Cerebellar cortex (tissue), 1 donor: ENCODE measurements at regions not wholly inside any gene's neighbourhood (a gene's known extent, or its start where the extent isn't known, plus 50 kb on each side); places are given as distances from the start of the nearest gene placed in this dataset.
"Not testable (repeated sequence)": the region's sequence is repeated elsewhere in the genome, so short reads cannot be mapped to it uniquely, and the experiment has no call there.

ENCODE experiments used
- DNase-seq: peaks from one replicate; pipeline ENCODE4 v3.0.0-alpha.2; 2015; ENCODE audit warnings: low spot score

DNA sequence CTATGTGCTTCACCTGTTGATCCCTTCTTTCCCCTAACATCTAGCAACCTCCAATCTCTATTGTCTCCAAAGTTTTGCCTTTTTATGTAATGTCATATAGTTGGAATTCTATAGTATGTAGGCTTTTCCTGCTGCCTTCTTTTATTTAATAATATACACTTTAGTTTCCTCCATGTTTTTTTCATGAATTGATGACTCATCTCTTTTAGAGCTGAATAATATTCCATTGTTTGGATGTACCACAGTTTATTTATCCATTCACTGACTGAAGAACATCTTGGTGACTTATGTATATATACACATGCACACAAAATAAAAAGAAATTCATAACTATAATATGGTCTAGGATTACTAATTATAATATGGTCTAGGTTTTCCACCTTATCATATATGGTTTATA, 1314.2 kb downstream of the OTOL1 start:
- DNase-seq = no peak

DNA sequence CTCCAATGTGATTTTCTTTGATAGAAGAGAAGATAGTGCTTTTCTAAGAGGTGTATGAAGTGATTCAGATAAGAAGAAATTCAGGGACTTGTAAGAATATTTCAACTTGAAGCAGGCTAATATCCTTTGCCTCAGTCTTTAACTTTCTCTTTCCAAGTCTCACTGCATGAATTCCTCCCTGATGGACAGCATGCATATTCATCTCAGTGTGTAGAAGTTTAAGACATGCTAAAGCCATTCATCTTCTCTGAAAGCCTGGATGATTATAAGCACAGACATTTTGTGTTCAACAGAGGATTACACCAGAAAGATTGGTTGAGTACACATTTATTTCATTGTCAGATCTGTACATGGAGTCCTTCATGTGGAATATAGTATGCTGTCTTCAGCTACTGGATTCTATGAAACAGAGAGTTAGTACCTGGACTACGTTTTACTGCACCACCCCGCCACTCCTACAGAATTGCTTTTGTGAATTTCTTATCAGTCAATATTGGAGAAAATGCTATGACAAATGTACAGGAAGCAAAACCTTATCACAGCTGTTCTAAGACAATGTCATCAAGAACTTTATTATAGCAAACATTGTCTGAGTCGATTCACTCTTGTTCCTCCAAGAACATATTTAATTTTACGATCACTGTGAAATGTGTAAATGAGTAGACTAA, 1346.1 kb downstream of the OTOL1 start:
- no peak for DNase-seq

DNA sequence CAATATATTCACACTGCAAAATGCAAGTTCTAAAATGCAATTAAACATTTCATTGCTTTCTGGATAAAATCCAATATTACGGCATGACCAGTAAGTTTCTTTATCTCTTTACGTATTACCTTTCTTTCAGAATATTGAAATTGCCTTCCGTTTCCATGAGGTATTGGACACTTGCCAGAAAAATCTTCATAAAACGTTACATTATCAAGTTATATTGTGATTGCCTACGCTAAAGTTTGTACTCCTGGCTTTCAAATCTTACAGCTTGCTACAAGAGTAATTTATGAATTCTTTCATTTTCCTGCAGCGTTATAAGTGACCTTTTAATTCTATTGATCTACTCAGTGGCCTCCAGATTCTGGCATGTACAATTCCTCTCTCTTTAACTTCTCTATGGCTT, 1349.3 kb downstream of the OTOL1 start:
- DNase-seq = no peak

DNA sequence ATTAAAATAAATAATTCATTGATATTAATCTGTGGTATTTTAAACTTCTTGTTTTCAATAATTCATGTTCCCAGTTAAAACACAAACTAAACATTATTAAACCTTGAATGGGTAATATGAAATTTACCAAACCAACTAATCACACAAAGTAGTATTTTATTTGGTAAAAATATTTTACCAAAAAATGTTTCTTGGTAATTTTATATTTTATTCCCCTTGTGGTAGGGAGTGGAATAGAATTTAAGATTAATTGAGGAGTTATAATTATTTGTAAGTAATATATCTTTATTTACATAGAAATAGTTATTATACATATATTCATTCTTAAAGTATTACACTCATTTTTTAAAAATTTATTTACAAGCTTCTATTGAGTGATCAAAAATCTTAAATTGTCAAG, 1350.9 kb downstream of the OTOL1 start:
- no peak for DNase-seq

DNA sequence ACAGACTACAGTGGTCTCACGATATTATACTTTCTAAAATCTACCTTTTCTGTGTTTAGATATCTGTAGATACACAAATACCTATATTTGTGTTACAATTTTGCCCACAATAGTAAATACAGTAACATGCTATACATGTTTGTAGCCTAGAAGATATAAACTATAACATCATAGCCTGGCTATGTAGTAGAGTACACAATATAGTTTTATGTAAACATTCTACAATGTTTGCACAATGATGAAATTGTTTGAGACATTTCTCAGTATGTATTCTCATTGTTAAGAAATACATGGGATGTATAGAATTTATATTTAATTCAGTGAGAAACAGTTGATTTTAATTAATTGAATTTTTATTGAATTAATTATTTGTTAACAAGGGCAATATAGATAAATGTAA, 1367.0 kb downstream of the OTOL1 start:
- DNase-seq = no peak

DNA sequence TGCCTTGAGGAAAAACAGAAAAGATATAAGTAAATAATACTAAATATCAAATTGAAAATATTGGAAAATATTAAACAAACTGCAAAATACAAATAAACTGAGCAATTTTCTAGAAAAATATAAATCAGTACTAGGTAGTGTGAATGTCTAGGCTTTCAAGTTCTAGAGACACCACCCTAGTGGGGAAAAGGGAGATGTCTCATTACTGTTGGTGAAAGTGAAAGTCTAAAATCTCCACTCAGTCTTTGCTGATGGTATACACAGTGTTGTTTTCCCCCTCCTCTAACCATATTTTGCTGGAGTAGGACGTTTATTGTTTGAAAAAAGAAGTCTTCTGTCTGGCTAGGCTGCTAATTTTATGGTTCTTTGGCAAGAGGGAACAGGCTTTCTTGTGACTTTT, 1368.9 kb downstream of the OTOL1 start:
- no peak for DNase-seq

DNA sequence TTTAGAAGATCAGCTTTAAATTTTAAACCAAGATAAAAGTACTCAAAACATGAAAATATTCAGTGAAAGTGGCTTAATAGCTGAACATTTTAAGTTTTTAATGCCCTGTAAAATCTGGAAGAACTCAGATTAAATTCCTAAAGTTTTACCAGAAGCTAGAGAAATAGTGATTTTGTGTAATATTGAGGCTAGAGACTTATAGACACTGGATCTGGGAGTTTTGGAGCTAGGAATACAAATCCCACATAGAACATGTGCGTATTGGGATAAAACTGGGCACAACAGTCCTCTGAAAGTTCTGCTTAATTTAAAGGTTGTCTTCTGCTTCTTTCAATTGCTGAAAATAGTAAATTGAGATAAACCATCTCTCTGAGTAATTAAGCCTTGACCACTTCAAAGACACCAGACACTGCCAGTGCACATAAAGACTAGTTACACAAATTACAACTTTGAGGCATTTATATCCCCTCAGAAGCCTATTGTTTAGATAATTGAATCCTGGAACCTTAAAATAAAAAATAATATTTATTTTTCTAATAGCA, 1382.5 kb downstream of the OTOL1 start:
- DNase-seq = no peak

DNA sequence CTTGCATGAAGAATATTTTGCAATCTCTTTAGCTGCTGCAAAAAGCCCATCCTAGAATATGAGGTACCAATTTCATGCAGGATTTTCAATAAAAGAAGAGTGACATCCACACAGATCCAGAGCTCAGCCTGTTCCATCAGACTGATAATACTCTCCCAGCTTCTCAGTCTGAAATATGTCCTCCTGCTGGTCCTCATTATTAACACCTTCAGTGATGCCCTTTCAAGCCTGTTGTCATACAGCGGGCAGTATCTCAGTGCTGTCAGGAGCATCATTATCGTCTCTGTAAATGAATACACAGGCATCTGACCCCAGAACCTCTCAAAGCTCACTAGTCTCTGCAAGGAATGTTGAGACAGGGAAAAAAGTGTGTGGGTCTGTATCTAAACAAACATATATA, 1387.8 kb downstream of the OTOL1 start:
- DNase-seq = no peak

DNA sequence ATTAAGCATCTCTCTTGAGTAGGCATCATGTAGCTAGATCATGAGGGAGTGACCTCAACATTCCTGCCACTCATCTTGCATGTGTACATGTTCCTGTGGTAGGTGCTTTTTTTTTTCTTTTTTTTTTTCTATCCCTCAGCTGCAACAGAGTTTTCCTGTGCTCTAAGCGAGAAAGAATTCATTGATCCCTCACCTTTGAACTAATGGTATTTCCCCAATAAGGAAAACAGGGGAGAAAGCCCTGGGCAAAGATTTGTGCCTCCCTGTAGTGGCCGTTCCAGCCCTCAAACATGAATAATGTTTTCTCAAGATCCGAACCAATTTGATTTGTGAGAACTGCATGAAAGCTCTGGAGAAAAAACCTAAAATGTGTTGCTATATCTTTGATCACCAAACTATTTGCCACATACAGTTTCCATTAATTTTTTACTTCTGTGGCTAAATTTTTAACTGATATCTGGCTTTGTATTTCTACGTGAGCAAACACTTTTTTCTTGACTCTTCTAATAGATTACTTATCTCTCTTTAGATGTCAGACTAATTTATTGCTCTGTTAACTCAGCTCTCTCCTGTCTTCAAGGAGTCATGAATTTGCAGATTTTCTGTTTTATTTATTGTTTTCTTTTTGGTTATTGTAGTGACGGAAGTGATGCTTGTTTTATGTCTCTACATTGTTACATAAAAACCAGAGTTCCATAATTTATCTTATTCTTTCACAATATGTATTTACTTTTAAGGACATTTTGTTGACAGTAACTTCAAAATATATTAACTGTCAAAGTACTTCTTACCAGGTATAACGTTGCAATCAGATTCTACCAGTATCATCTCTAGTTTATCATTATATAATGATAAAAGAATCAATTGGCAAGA, 1396.5 kb downstream of the OTOL1 start:
- no peak for DNase-seq

DNA sequence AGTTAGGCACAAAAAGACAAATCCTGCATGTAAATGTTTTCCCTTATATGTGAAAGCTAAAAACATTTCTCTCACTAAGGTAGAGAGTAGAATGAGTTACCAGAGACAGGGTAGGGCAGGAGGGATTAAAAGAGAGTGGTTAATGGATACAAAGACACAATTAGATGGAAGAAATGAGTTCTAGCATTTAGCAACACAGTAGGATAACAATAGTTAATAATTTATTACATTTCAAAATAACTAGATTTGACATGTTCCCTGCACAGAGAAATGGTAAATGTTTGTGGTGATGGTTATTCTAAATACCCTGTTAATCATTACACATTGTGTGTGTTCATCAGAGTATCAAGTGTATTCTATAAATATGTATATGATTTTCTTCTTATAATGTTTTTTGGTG, 1400.7 kb downstream of the OTOL1 start:
- no peak for DNase-seq

DNA sequence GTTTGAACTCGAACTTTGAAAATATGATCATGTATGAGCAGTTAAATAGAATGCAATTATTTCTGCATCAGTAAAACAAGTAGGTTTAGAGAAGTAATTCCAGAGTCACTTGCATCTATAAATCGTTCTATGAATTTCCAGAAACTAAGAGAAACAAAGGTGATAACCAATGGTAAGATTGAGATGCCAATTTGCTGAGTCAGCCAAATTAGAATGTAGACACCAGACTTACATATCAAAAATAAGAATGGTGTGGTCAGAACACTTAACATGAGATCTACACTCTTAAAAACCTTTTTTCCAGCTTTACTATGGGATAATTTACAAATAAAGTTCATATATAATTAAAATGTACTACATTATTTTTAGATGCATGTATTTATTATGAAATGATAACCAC, 1435.9 kb downstream of the OTOL1 start:
- no peak for DNase-seq

DNA sequence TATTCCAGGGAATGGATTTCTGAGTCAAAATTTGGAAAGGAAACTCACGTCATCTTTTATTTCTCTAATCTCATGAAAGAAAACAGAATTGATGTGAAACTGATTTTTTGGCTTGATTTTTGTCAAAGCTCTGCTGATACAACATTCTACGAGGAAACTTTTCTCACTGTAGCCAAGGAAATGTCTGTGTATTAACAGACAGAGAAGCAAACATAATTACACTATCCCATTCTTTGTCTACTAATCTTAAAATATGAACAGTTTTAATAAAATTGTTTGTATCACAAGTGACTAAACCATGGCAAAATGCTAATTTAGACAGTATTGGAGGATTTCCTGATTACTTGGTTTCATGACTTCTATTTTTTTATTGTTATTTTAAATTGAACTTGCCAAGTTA, 1437.0 kb downstream of the OTOL1 start:
- no peak for DNase-seq

DNA sequence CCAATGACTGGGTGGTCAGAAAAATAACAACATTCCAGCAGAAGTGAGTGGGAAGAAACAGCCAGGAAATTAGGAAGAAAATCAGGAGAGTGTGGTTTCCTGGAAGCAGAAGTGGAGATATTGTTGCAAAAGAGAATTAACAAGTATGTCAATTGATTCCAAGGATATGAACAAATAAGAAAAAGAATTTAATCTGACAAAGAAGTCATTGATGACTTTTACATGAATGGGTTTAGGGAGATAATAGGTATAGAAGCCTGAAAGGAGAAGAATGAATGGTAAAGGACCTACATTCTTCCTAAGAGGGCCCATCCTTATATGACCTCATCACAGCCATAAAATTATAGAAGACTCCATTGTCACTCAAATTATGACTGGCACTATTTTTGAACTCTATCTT, 1440.1 kb downstream of the OTOL1 start:
- DNase-seq = no peak

DNA sequence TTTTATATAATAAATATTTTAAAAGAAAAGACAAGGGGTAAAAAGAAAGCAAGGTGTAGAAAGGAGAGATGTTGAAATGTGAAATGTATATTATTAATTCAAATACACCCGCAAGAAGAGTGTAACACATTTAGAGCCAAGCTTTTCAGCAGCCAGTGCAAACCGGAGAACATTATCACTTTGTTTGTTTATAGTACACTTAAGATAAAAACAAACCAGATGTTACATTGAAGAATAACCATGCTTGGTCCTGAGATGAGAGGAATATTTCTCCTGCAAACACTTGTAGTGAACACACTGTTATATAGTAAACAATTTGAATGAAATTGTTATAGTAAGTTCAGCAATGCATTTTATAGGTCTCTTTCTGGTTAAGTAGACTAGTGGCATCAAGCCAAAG, 1441.5 kb downstream of the OTOL1 start:
- DNase-seq = no peak

DNA sequence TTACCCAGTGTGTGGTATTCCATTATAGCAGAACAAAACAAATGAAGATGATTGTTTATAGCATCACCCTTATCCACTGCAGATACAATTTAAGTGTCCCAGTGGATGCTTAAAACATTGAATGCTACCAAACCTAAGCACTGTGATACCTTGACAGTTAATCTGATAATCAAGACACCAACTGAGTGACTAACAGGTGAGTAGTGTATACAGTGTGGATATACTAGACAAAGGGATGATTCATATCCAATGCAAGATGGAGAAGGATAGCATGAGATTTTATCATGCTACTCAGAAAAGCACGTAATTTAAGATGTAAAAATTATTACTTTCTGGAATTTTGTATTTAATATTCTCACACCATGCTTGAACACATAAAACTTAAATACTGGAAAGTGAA, 1449.0 kb downstream of the OTOL1 start:
- DNase-seq = no peak

DNA sequence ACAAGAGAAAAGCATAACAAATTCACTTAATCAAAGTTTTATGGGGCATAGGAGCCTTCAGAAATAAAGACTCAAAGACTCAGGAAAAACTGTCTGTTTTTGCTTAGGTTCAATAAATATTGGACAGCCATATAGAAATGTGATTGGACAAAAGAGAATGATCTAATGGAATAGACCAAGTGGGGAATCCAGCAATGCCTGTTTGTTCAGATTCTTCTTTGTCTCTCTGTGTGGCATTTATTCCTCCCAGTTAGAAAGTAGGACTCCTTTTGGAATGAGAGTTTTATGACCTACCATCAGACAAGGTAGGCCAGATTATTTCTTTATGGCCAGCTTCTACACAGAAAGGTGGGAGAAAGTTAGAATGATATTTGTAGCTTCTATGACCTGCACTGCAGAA, 1460.1 kb downstream of the OTOL1 start:
- DNase-seq = no peak

DNA sequence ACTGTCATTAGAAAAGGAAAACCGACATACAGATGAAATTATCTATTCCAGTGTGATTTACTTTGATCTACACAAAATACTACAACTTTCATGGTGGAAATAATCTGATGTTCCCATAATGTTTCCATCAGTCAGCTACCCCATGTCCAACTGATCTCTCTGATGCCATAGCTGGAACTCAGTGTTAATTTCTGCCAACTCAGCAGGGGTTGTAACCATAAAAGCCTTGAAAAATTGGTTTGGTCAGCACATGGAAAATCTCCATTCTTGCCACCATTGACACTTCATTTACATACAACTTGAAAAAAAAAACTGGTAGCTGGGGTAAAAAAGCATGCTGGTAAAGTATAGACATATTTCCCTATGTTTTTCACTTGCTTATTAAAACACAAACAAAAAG, 1463.7 kb downstream of the OTOL1 start:
- DNase-seq = no peak

DNA sequence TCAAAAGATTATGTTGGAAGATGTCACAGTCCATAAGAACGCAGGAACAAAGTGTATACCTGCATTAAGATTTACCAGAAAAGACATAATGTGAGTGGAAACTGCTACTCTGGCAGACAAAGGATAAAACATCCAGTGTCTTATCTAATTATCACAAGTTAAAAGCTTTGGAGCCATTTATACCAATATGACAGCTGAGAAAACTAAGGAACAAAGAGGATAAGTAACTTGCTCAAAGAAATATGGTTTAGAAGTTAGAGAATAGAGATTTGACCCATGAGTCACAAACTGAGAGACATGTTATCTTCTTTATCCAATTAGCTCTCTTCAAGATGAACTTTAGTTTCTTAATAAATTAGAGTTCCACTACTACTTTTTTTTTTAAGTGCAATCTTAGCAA, 1473.7 kb downstream of the OTOL1 start:
- DNase-seq = no peak

DNA sequence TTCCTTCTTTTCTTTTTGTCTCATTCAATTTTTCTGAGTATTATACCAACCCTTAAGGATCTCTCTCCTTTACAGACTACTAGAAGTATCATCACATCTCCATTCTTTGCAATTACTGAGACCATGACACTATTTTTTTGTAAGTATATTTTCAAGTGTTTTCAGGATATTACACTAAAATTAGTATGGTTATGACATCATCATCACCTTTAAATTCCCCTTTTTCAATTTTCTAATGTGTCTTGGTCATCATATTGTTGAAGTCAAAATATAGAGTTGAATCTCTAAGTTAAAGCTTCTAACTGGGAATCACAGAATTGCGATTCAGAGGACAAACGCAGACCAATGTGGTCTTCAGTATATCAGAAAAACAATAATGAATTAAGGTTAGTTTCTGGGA, 1475.1 kb downstream of the OTOL1 start:
- no peak for DNase-seq

DNA sequence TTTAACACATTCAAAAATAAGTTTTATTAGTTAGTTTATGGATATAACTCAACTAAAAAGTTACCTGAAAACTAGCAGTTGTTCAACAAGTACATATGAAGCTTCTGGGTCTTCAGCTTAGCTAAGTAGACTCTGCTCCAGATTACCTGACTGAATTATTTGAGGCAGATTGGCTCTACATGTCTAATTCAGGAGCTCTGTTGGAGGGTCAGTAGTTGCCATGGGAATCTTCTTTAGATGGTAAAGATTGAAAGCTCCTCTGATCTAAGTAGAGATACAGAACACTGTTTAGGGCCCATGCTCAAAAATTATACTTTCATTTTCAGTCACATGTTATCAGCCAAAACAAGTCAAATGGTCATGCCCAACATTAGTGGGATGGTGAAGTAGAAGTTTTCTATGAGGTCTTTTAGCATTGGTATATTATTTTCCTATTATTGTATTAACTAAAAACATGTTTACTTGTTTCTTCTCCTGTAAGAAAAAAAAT, 1476.9 kb downstream of the OTOL1 start:
- no peak for DNase-seq

DNA sequence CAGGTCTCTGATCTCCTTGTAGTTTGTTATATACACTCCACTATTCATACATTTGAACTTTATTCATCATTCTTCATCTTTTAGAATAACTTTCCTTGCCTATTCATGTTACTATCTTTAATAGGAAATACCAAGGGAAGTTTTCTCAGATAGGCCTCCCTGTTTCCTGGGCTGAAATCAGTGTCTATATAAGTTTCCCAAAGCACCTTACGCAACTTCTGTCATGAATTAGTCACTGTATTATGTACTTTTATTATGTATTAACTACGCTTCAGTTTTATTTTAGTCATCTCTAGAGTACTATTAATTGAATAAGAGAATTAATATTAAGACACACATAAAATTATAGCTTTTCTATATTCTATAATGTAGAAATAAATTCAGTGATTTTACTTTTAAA, 1481.5 kb downstream of the OTOL1 start:
- no peak for DNase-seq

DNA sequence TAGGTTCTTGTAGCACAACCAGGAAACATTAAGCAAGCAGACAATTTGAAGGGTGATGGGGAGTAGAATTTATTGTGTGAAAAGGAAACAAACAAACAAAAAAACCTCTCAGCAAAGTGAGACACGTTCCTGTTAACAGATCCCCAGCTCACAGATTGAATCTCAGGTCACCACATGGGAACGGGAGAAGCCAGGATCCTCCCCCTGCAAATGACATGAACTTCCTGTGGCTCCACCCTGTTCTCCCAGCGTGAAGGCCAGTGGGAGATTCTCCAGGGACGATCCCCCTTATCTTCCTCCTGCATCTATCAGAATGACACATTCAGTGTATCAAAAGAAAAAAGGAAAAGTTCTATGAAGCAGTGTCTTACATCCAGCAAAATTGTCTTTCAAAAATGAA, 1488.1 kb downstream of the OTOL1 start:
- DNase-seq = no peak

DNA sequence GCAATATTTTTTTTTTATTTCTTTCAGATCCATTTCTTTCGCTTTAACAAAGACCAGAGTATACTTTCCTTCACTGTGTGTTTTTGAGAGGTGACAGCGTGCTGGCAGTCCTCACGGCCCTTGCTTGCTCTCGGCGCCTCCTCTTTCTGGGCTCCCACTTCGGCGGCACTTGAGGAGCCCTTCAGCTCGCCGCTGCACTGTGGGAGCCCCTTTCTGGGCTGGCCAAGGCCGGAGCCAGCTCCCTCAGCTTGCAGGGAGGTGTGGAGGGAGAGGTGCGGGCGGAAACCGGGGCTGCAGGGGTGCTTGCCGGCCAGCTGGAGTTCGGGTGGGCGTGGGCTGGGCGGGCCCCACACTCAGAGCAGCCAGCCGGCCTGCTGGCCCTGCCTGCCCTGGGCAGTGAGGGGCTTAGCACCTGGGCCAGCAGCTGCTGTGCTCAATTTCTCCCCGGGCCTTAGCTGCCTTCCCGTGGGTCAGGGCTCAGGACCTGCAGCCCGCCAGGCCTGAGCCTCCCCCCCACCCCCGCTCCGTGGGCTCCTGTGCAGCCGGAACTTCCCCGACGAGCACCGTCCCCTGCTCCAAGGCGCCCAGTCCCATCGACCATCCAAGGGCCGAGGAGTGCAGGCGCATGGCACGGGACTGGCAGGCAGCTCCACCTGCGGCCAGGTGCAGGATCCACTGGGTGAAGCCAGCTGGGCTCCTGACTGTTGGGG, 1490.6 kb downstream of the OTOL1 start:
- not testable (repeated sequence) for DNase-seq
